ENCODE measurements at regions not wholly inside any gene's neighbourhood (a gene's known extent, or its start where the extent isn't known, plus 50 kb on each side); places are given as distances from the start of the nearest gene placed in this dataset.

DNA sequence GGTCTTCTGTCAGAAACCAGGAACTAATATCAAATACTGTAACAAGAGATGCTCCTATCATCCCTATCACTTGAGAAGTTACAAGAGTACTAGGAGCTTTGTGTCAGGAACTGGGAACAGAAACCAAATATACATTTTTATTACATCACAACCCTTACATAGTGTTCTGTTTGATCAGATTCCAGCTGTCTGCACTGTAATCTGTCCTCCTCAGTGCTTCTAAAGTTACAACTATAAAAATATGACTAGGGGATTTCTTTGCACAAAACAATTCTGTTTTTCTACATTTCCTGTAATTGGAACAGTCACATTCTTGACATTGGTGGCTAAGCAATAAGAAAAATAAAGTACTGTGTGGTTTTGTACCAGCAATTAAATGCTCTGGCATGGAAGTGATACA, 686.0 kb downstream of the PDHA2 start:
- TF ChIP-seq, protein P1, sequence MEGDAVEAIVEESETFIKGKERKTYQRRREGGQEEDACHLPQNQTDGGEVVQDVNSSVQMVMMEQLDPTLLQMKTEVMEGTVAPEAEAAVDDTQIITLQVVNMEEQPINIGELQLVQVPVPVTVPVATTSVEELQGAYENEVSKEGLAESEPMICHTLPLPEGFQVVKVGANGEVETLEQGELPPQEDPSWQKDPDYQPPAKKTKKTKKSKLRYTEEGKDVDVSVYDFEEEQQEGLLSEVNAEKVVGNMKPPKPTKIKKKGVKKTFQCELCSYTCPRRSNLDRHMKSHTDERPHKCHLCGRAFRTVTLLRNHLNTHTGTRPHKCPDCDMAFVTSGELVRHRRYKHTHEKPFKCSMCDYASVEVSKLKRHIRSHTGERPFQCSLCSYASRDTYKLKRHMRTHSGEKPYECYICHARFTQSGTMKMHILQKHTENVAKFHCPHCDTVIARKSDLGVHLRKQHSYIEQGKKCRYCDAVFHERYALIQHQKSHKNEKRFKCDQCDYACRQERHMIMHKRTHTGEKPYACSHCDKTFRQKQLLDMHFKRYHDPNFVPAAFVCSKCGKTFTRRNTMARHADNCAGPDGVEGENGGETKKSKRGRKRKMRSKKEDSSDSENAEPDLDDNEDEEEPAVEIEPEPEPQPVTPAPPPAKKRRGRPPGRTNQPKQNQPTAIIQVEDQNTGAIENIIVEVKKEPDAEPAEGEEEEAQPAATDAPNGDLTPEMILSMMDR (IDR thresholded peaks at IDR 0.05; ENCODE audit: extremely low read depth in 1 of 2, insufficient read depth in 1 of 2, low read depth in 1 of 2, low read length in 2 of 2): no peak
- TF ChIP-seq FOS (IDR thresholded peaks at IDR 0.05; ENCODE audit: borderline replicate concordance, insufficient read depth, low read length): no peak
- no peak for TF ChIP-seq POLR2A (IDR thresholded peaks at IDR 0.05; ENCODE audit: low read depth, low read length)
- no peak for TF ChIP-seq POLR2AphosphoS5 (IDR thresholded peaks at IDR 0.05; ENCODE audit: insufficient read depth, low read depth, low read length)
- no peak for TF ChIP-seq GATA2 (IDR thresholded peaks at IDR 0.05; ENCODE audit: insufficient read depth, insufficient read length, low read depth, low read length)
- no peak for TF ChIP-seq EZH2 (IDR thresholded peaks at IDR 0.05; ENCODE audit: borderline replicate concordance, low read depth, low read length, severe bottlenecking)
